OCI-LY7 (cell line): ENCODE measurements at regions not wholly inside any gene's neighbourhood (a gene's known extent, or its start where the extent isn't known, plus 50 kb on each side); places are given as distances from the start of the nearest gene placed in this dataset.

ENCODE experiments used
- BruUV-seq: library from RNA; stranded (reverse); fragments of 400-500 nt; replicated peaks from 2 replicates; lab custom pipeline; 2021; lab: Mats Ljungman, UMichigan
- CTCF ChIA-PET: fragments of 300-600 bp; sonication (Branson Sonifier 250); formaldehyde crosslinking; loops from one replicate; lab custom pipeline; 2022; ENCODE audit warnings: antibody characterized with exemption; ENCODE audit not compliant: unreplicated experiment; lab: Charles Lee
- POLR2A ChIA-PET: fragments of 300-600 bp; sonication (Branson Sonifier 250); formaldehyde crosslinking; loops from one replicate; lab custom pipeline; 2022; ENCODE audit warnings: antibody characterized with exemption; lab: Charles Lee
- DNase-seq: peaks from one replicate; pipeline ENCODE4 v3.0.0-alpha.2; 2015; ENCODE audit warnings: low spot score
- H2AFZ ChIP-seq: fragments of 200-600 bp; sonication (generic), shearing (Covaris generic); 2 replicates; pipeline ENCODE4 v1.6.1; 2014; ENCODE audit warnings: mild to moderate bottlenecking, antibody characterized with exemption, low read length, moderate library complexity
- H3K27ac ChIP-seq: fragments of 200-600 bp; sonication (generic); 2 replicates; pipeline ENCODE4 v1.5.1; 2014; ENCODE audit warnings: mixed run types, low read depth, mild to moderate bottlenecking, moderate library complexity, low read length, inconsistent platforms; ENCODE audit not compliant: poor library complexity, severe bottlenecking
- H3K36me3 ChIP-seq: fragments of 200-600 bp; sonication (generic); 2 replicates; pipeline ENCODE4 v1.6.1; 2014; ENCODE audit warnings: mild to moderate bottlenecking, antibody characterized with exemption, low read length, moderate library complexity, mixed read lengths; ENCODE audit not compliant: insufficient read depth
- H3K4me1 ChIP-seq: fragments of 200-600 bp; sonication (generic); 2 replicates; pipeline ENCODE4 v1.5.1; 2014; ENCODE audit warnings: mild to moderate bottlenecking, low read length; ENCODE audit not compliant: insufficient read depth, poor library complexity, severe bottlenecking
- H3K4me2 ChIP-seq: fragments of 200-600 bp; sonication (generic); 2 replicates; pipeline ENCODE4 v1.6.1; 2014; ENCODE audit warnings: mild to moderate bottlenecking, low read length
- H3K4me3 ChIP-seq: fragments of 200-600 bp; sonication (generic); 2 replicates; pipeline ENCODE4 v1.5.1; 2014; ENCODE audit warnings: mild to moderate bottlenecking, low read depth, low read length; ENCODE audit not compliant: poor library complexity, severe bottlenecking
- H3K79me2 ChIP-seq: fragments of 200-600 bp; sonication (generic); 2 replicates; pipeline ENCODE4 v1.6.1; 2016; ENCODE audit warnings: low read depth, mild to moderate bottlenecking, low read length, moderate library complexity, mixed read lengths; ENCODE audit not compliant: insufficient read depth
- H3K9me2 ChIP-seq: fragments of 200-600 bp; sonication (generic); 2 replicates; pipeline ENCODE4 v1.6.1; 2016; ENCODE audit warnings: mild to moderate bottlenecking, low read length, mixed read lengths; ENCODE audit not compliant: insufficient read depth
- H3K9me3 ChIP-seq: fragments of 200-600 bp; sonication (generic); 2 replicates; pipeline ENCODE4 v1.6.1; 2014; ENCODE audit warnings: mild to moderate bottlenecking, mixed run types, low read length, mixed read lengths
- H4K20me1 ChIP-seq: fragments of 200-600 bp; sonication (generic); 2 replicates; pipeline ENCODE4 v1.6.1; 2014; ENCODE audit warnings: mild to moderate bottlenecking, antibody characterized with exemption, low read length, moderate library complexity, mixed read lengths; ENCODE audit not compliant: insufficient read depth
- CTCF ChIP-seq: fragments of 200-600 bp; sonication (generic); conservative IDR thresholded peaks from 2 replicates; pipeline ENCODE4 v1.5.1; 2014; ENCODE audit warnings: mild to moderate bottlenecking, antibody characterized with exemption, low read length, moderate library complexity, mixed read lengths
- EZH2phosphoT487 ChIP-seq: fragments of 200-600 bp; sonication (generic); IDR thresholded peaks from 2 replicates; pipeline ENCODE4 v1.6.1; 2018; ENCODE audit warnings: low read depth, borderline replicate concordance, mild to moderate bottlenecking, mixed run types, antibody characterized with exemption, low read length, moderate library complexity, mixed read lengths
- intact Hi-C: fragments of 100-400 bp; cut with micrococcal nuclease; formaldehyde crosslinking; loops from one replicate; pipeline ENCODE4 v1.10.0; 2022; ENCODE audit not compliant: unreplicated experiment

GRCh38 chr2:15736396-15737180 lies 144.9 kb downstream of the DDX1 start:
- no peaks in the 10 kb centered on the region for H3K36me3 ChIP-seq
- H2AFZ ChIP-seq = no peak overlapping the region
- no peaks in the 10 kb centered on the region for H3K79me2 ChIP-seq
- no peak overlapping the region for H3K4me2 ChIP-seq
- H3K9me3 ChIP-seq = no peaks in the 10 kb centered on the region
- intact Hi-C loops = no loop called here
- DNase-seq = no peak
- BruUV-seq = no TSS peak
- H3K27ac ChIP-seq = no peak overlapping the region
- ChIA-PET CTCF (no interaction called here), POLR2A (interaction anchor here (1.1 kb wide), 1 partner anchor 20 kb away, joined by 4 read pairs; no protein-coding TSS in a partner anchor)
- TF ChIP-seq CTCF (no peak), EZH2phosphoT487 (no peak)
- peaks cover 10% of the 10 kb centered on the region for H3K4me1 ChIP-seq
- H3K4me3 ChIP-seq = no peak overlapping the region
- H4K20me1 ChIP-seq = no peaks in the 10 kb centered on the region
- no peaks in the 10 kb centered on the region for H3K9me2 ChIP-seq

- Histone ChIP-seq H3K4me3 (no peak overlapping the region), H3K36me3 (no peaks in the 10 kb centered on the region), H3K79me2 (no peaks in the 10 kb centered on the region), H3K27ac (no peak overlapping the region), H3K4me1 (peaks cover under 1% of the 10 kb centered on the region), H4K20me1 (no peaks in the 10 kb centered on the region), H3K9me3 (no peaks in the 10 kb centered on the region), H2AFZ (no peak overlapping the region), H3K9me2 (no peaks in the 10 kb centered on the region), H3K4me2 (no peak overlapping the region)
- TF ChIP-seq CTCF = no peak
- no peak for TF ChIP-seq EZH2phosphoT487
- BruUV-seq = no TSS peak
- intact Hi-C loops = no loop called here
- ChIA-PET POLR2A (interaction anchor here (1.1 kb wide), 1 partner anchor 19 kb away, joined by 4 read pairs; no protein-coding TSS in a partner anchor), CTCF (no interaction called here)
- no peak for DNase-seq
These were observed 145.9 kb downstream of the DDX1 start for GRCh38 chr2:15737314-15738224.
